ENCODE measurements at regions not wholly inside any gene's neighbourhood (a gene's known extent, or its start where the extent isn't known, plus 50 kb on each side); places are given as distances from the start of the nearest gene placed in this dataset.

GRCh38 chr1:50332941-50333594 lies 90.2 kb downstream of the DMRTA2 start:
- TF ChIP-seq CTCF (IDR thresholded peaks at IDR 0.05) (peak; percentile 69 to 90 (median 89)), POLR2A (IDR thresholded peaks at IDR 0.05) (no peak), EP300 (IDR thresholded peaks at IDR 0.05; ENCODE audit: low read depth) (no peak)
